ENCODE measurements at regions not wholly inside any gene's neighbourhood (a gene's known extent, or its start where the extent isn't known, plus 50 kb on each side); places are given as distances from the start of the nearest gene placed in this dataset.

GRCh38 chr21:28229814-28230213 lies 762.9 kb downstream of the LTN1 start:
- Mint-ChIP-seq H3K9me3 (no peaks in the 10 kb centered on the region), H3K27me3 (ENCODE audit: insufficient read depth) (no peaks in the 10 kb centered on the region), H3K27ac (no peak overlapping the region), H3K4me1 (no peaks in the 10 kb centered on the region), H3K4me3 (no peak overlapping the region), H3K36me3 (ENCODE audit: low read depth) (no peaks in the 10 kb centered on the region)
- WGBS, 2 experiments (ENCODE audit: insufficient coverage in 1 of 2, insufficient read length in 1 of 2) = 99 to 100% methylated on average over 2 to 4 of the region's 4 CpGs
- TF ChIP-seq, protein P1, sequence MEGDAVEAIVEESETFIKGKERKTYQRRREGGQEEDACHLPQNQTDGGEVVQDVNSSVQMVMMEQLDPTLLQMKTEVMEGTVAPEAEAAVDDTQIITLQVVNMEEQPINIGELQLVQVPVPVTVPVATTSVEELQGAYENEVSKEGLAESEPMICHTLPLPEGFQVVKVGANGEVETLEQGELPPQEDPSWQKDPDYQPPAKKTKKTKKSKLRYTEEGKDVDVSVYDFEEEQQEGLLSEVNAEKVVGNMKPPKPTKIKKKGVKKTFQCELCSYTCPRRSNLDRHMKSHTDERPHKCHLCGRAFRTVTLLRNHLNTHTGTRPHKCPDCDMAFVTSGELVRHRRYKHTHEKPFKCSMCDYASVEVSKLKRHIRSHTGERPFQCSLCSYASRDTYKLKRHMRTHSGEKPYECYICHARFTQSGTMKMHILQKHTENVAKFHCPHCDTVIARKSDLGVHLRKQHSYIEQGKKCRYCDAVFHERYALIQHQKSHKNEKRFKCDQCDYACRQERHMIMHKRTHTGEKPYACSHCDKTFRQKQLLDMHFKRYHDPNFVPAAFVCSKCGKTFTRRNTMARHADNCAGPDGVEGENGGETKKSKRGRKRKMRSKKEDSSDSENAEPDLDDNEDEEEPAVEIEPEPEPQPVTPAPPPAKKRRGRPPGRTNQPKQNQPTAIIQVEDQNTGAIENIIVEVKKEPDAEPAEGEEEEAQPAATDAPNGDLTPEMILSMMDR (conservative IDR thresholded peaks at IDR 0.05) = no peak
- H3K9ac ChIP-seq (ENCODE audit: extremely low read depth, low read length, poor library complexity, severe bottlenecking) = no peak overlapping the region
- H3K4me3 ChIP-seq (ENCODE audit: low read length) = no peak overlapping the region
- no peak overlapping the region for H3K27ac ChIP-seq (ENCODE audit: low read depth, low read length)
- no peaks in the 10 kb centered on the region for H3K9me3 ChIP-seq (ENCODE audit: control insufficient read depth, low read length)
- no peaks in the 10 kb centered on the region for H3K36me3 ChIP-seq (ENCODE audit: control insufficient read depth, insufficient read depth, low read length)
- no peaks in the 10 kb centered on the region for H3K4me1 ChIP-seq (ENCODE audit: control insufficient read depth, insufficient read depth, low read length)
- no peaks in the 10 kb centered on the region for H3K27me3 ChIP-seq (ENCODE audit: control insufficient read depth, insufficient read depth, low read length, poor library complexity, severe bottlenecking)
- no peak for DNase-seq

DNA sequence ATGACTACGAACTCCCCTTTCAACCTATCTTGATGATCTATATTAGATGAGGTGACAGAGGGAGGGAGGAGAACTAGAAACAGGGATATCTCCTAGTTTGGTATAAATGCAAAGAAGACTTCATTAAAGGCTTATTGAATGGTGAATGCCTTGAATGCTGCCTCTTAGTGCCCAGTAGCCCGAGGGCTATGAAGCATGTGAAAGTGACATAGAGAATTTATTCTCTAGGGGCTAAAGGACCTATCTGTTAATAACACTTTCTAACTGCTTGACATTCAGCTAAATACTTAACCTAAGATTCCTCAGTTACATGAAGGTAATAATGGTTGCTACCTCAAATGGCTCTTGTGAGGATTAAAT lies 764.1 kb downstream of the LTN1 start:
- WGBS, 2 experiments (ENCODE audit: insufficient coverage in 1 of 2, insufficient read length in 1 of 2) = 85% methylated on average over 2 of the region's 2 CpGs; no CpG with 5 or more reads in 1 of the 2 experiments
- Histone ChIP-seq H3K4me3 (ENCODE audit: low read length) (no peak overlapping the region), H3K9ac (ENCODE audit: extremely low read depth, low read length, poor library complexity, severe bottlenecking) (no peak overlapping the region), H3K27ac (ENCODE audit: low read depth, low read length) (no peak overlapping the region), H3K9me3 (ENCODE audit: control insufficient read depth, low read length) (no peaks in the 10 kb centered on the region), H3K27me3 (ENCODE audit: control insufficient read depth, insufficient read depth, low read length, poor library complexity, severe bottlenecking) (no peaks in the 10 kb centered on the region), H3K4me1 (ENCODE audit: control insufficient read depth, insufficient read depth, low read length) (no peaks in the 10 kb centered on the region), H3K36me3 (ENCODE audit: control insufficient read depth, insufficient read depth, low read length) (no peaks in the 10 kb centered on the region)
- Mint-ChIP-seq H3K4me3 (no peak overlapping the region), H3K4me1 (no peaks in the 10 kb centered on the region), H3K27me3 (ENCODE audit: insufficient read depth) (no peaks in the 10 kb centered on the region), H3K9me3 (no peaks in the 10 kb centered on the region), H3K27ac (no peak overlapping the region), H3K36me3 (ENCODE audit: low read depth) (no peaks in the 10 kb centered on the region)
- DNase-seq = no peak
- TF ChIP-seq, protein P1 (conservative IDR thresholded peaks at IDR 0.05) = no peak

- DNase-seq = no peak
- H3K36me3 ChIP-seq (ENCODE audit: control insufficient read depth, insufficient read depth, low read length) = no peaks in the 10 kb centered on the region
- WGBS, 2 experiments (ENCODE audit: insufficient coverage in 1 of 2, insufficient read length in 1 of 2) = 93 to 100% methylated on average over 1 to 4 of the region's 4 CpGs
- H3K36me3 Mint-ChIP-seq (ENCODE audit: low read depth) = no peaks in the 10 kb centered on the region
- no peak overlapping the region for H3K27ac ChIP-seq (ENCODE audit: low read depth, low read length)
- no peak overlapping the region for H3K4me3 ChIP-seq (ENCODE audit: low read length)
- TF ChIP-seq, protein P1 (conservative IDR thresholded peaks at IDR 0.05) = no peak
- H3K4me3 Mint-ChIP-seq = no peak overlapping the region
- H3K4me1 ChIP-seq (ENCODE audit: control insufficient read depth, insufficient read depth, low read length) = no peaks in the 10 kb centered on the region
- no peak overlapping the region for H3K9ac ChIP-seq (ENCODE audit: extremely low read depth, low read length, poor library complexity, severe bottlenecking)
- H3K27me3 Mint-ChIP-seq (ENCODE audit: insufficient read depth) = no peaks in the 10 kb centered on the region
- no peaks in the 10 kb centered on the region for H3K4me1 Mint-ChIP-seq
- H3K9me3 Mint-ChIP-seq = no peaks in the 10 kb centered on the region
- no peak overlapping the region for H3K27ac Mint-ChIP-seq
- H3K27me3 ChIP-seq (ENCODE audit: control insufficient read depth, insufficient read depth, low read length, poor library complexity, severe bottlenecking) = no peaks in the 10 kb centered on the region
- no peaks in the 10 kb centered on the region for H3K9me3 ChIP-seq (ENCODE audit: control insufficient read depth, low read length)
Measured at GRCh38 chr21:28227881-28228635, 764.6 kb downstream of the LTN1 start.

Measured in endodermal cell (in vitro differentiated cells).